IPS-20b (cell line): ENCODE measurements at regions not wholly inside any gene's neighbourhood (a gene's known extent, or its start where the extent isn't known, plus 50 kb on each side); places are given as distances from the start of the nearest gene placed in this dataset.

Experiments
- H3K27ac ChIP-seq: one replicate; pipeline ENCODE4 v1.5.1; 2013; ENCODE audit warnings: low read length
- H3K27me3 ChIP-seq: 2 replicates; pipeline ENCODE4 v1.6.1; 2013; ENCODE audit warnings: mild to moderate bottlenecking, low read length, inconsistent platforms; ENCODE audit not compliant: insufficient read depth
- H3K36me3 ChIP-seq: 2 replicates; pipeline ENCODE4 v1.6.1; 2013; ENCODE audit warnings: low read depth, mild to moderate bottlenecking, inconsistent platforms, low read length, moderate library complexity; ENCODE audit not compliant: insufficient read depth
- H3K4me1 ChIP-seq: 2 replicates; pipeline ENCODE4 v1.6.1; 2013; ENCODE audit warnings: mild to moderate bottlenecking, control low read depth, inconsistent platforms, low read length, moderate library complexity; ENCODE audit not compliant: insufficient read depth
- H3K4me3 ChIP-seq: 2 replicates; pipeline ENCODE4 v1.5.1; 2013; ENCODE audit warnings: mild to moderate bottlenecking, low read length, inconsistent platforms
- H3K9ac ChIP-seq: 2 replicates; pipeline ENCODE4 v1.6.1; 2013; ENCODE audit warnings: low read depth, mild to moderate bottlenecking, inconsistent platforms, low read length, moderate library complexity
- H3K9me3 ChIP-seq: 2 replicates; pipeline ENCODE4 v1.6.1; 2013; ENCODE audit warnings: mild to moderate bottlenecking, low read depth, low read length, inconsistent platforms; ENCODE audit not compliant: insufficient read depth

- Histone ChIP-seq H3K9ac (no peak overlapping the region), H3K4me3 (no peak overlapping the region), H3K27ac (no peak overlapping the region), H3K36me3 (no peaks in the 10 kb centered on the region), H3K4me1 (peaks cover 16% of the 10 kb centered on the region; the same call in 1 of the 2 replicates), H3K27me3 (no peaks in the 10 kb centered on the region), H3K9me3 (no peaks in the 10 kb centered on the region)
Observed at GRCh38 chr10:123500110-123500509, 166.0 kb upstream of the GPR26 start.

- Histone ChIP-seq H3K4me3 (no peak overlapping the region), H3K36me3 (no peaks in the 10 kb centered on the region), H3K9ac (no peak overlapping the region), H3K9me3 (no peaks in the 10 kb centered on the region), H3K27ac (no peak overlapping the region), H3K4me1 (peaks cover 16% of the 10 kb centered on the region; the same call in 1 of the 2 replicates), H3K27me3 (no peaks in the 10 kb centered on the region)
Observed at GRCh38 chr10:123501148-123501547, 165.0 kb upstream of the GPR26 start.

GRCh38 chr10:123502983-123503382, 163.2 kb upstream of the GPR26 start:
- Histone ChIP-seq H3K4me3 (no peak overlapping the region), H3K27ac (no peak overlapping the region), H3K4me1 (peaks cover 7% of the 10 kb centered on the region; the same call in 1 of the 2 replicates), H3K36me3 (no peaks in the 10 kb centered on the region), H3K9me3 (no peaks in the 10 kb centered on the region), H3K9ac (no peak overlapping the region), H3K27me3 (no peaks in the 10 kb centered on the region)

GRCh38 chr10:123506455-123506854, 159.7 kb upstream of the GPR26 start:
- no peaks in the 10 kb centered on the region for H3K36me3 ChIP-seq
- H3K4me1 ChIP-seq = no peaks in the 10 kb centered on the region
- no peaks in the 10 kb centered on the region for H3K9me3 ChIP-seq
- H3K9ac ChIP-seq = no peak overlapping the region
- no peaks in the 10 kb centered on the region; the same call in 1 of the 2 replicates for H3K27me3 ChIP-seq
- no peak overlapping the region for H3K4me3 ChIP-seq
- no peak overlapping the region for H3K27ac ChIP-seq

GRCh38 chr10:123507298-123507697, 158.9 kb upstream of the GPR26 start:
- Histone ChIP-seq H3K4me3 (no peak overlapping the region), H3K9ac (no peak overlapping the region), H3K9me3 (no peaks in the 10 kb centered on the region)

GRCh38 chr10:123509338-123509737, 156.8 kb upstream of the GPR26 start:
- Histone ChIP-seq H3K27ac (no peak overlapping the region), H3K27me3 (no peaks in the 10 kb centered on the region; the same call in 1 of the 2 replicates), H3K36me3 (no peaks in the 10 kb centered on the region), H3K4me3 (no peak overlapping the region), H3K9me3 (no peaks in the 10 kb centered on the region), H3K9ac (no peak overlapping the region), H3K4me1 (peaks cover 14% of the 10 kb centered on the region; the same call in 1 of the 2 replicates)

More at GRCh38 chr10:123507298-123507697, 158.9 kb upstream of the GPR26 start:
- H3K27me3 ChIP-seq = no peaks in the 10 kb centered on the region; the same call in 1 of the 2 replicates
- H3K4me1 ChIP-seq = no peaks in the 10 kb centered on the region
- H3K36me3 ChIP-seq = no peaks in the 10 kb centered on the region
- H3K27ac ChIP-seq = no peak overlapping the region

GRCh38 chr10:123512901-123513775, 153.0 kb upstream of the GPR26 start:
- H3K9me3 ChIP-seq = no peaks in the 10 kb centered on the region
- peak overlapping the region; percentile 70; the same call in 1 of the 2 replicates for H3K9ac ChIP-seq
- H3K27ac ChIP-seq = no peak overlapping the region
- H3K27me3 ChIP-seq = no peaks in the 10 kb centered on the region; the same call in 1 of the 2 replicates
- peaks cover 14% of the 10 kb centered on the region; the same call in 1 of the 2 replicates for H3K4me1 ChIP-seq
- no peaks in the 10 kb centered on the region for H3K36me3 ChIP-seq
- no peak overlapping the region for H3K4me3 ChIP-seq

- no peak overlapping the region for H3K4me3 ChIP-seq
- H3K27me3 ChIP-seq = no peaks in the 10 kb centered on the region; the same call in 1 of the 2 replicates
- H3K9me3 ChIP-seq = no peaks in the 10 kb centered on the region
- no peak overlapping the region for H3K27ac ChIP-seq
- peaks cover 14% of the 10 kb centered on the region; the same call in 1 of the 2 replicates for H3K4me1 ChIP-seq
- peak overlapping the region; percentile 70; the same call in 1 of the 2 replicates for H3K9ac ChIP-seq
- no peaks in the 10 kb centered on the region for H3K36me3 ChIP-seq
Observed at GRCh38 chr10:123513870-123514269, 152.3 kb upstream of the GPR26 start.

GRCh38 chr10:123514996-123515395, 151.2 kb upstream of the GPR26 start:
- Histone ChIP-seq H3K4me3 (no peak overlapping the region), H3K9ac (no peak overlapping the region), H3K9me3 (no peaks in the 10 kb centered on the region), H3K4me1 (peaks cover 14% of the 10 kb centered on the region; the same call in 1 of the 2 replicates), H3K36me3 (no peaks in the 10 kb centered on the region), H3K27ac (no peak overlapping the region), H3K27me3 (no peaks in the 10 kb centered on the region; the same call in 1 of the 2 replicates)

GRCh38 chr10:123515661-123516060, 150.5 kb upstream of the GPR26 start:
- H3K4me1 ChIP-seq = peaks cover 14% of the 10 kb centered on the region; the same call in 1 of the 2 replicates
- H3K9me3 ChIP-seq = no peaks in the 10 kb centered on the region
- no peaks in the 10 kb centered on the region for H3K27me3 ChIP-seq
- no peaks in the 10 kb centered on the region for H3K36me3 ChIP-seq
- no peak overlapping the region for H3K27ac ChIP-seq
- H3K4me3 ChIP-seq = no peak overlapping the region
- H3K9ac ChIP-seq = no peak overlapping the region

- Histone ChIP-seq H3K27ac (no peak overlapping the region), H3K9ac (no peak overlapping the region), H3K9me3 (no peaks in the 10 kb centered on the region), H3K36me3 (no peaks in the 10 kb centered on the region), H3K4me1 (peaks cover 14% of the 10 kb centered on the region; the same call in 1 of the 2 replicates), H3K4me3 (no peak overlapping the region), H3K27me3 (no peaks in the 10 kb centered on the region)
Observed at GRCh38 chr10:123516291-123516690, 149.9 kb upstream of the GPR26 start.

- H3K4me1 ChIP-seq = peaks cover 14% of the 10 kb centered on the region; the same call in 1 of the 2 replicates
- no peak overlapping the region for H3K9ac ChIP-seq
- no peak overlapping the region for H3K27ac ChIP-seq
- no peak overlapping the region for H3K4me3 ChIP-seq
- no peaks in the 10 kb centered on the region for H3K36me3 ChIP-seq
- no peaks in the 10 kb centered on the region for H3K27me3 ChIP-seq
- no peaks in the 10 kb centered on the region for H3K9me3 ChIP-seq
Observed at GRCh38 chr10:123517426-123517825, 148.7 kb upstream of the GPR26 start.
